HPDE6-E6E7 (cell line): ENCODE measurements at regions not wholly inside any gene's neighbourhood (a gene's known extent, or its start where the extent isn't known, plus 50 kb on each side); places are given as distances from the start of the nearest gene placed in this dataset.
"Not testable (repeated sequence)": the region's sequence is repeated elsewhere in the genome, so short reads cannot be mapped to it uniquely, and the experiment has no call there.

Experiments used
- DNase-seq: peaks from one replicate; pipeline ENCODE4 v3.0.0; 2011; ENCODE audit warnings: missing footprints; ENCODE audit errors: extremely low spot score

DNA sequence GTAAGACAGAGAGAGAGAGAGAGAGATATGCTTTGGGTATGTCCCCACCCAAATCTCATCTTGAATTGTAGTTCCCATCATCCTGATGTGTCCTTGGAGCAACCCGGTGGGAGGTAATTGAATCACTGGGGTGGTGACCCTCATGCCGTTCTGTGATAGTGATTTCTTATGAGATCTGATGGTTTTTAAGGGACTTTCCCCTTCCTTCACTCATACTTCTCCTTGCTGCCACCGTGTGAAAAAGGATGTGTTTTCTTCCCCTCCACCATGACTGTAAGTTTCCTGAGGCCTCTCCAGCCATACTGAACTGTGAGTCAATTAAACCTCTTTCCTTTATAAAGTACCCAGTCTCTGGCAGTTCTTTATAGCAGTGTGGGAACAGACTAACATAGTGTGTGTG lies 60.3 kb downstream of the EOMES start:
- DNase-seq = no peak

DNA sequence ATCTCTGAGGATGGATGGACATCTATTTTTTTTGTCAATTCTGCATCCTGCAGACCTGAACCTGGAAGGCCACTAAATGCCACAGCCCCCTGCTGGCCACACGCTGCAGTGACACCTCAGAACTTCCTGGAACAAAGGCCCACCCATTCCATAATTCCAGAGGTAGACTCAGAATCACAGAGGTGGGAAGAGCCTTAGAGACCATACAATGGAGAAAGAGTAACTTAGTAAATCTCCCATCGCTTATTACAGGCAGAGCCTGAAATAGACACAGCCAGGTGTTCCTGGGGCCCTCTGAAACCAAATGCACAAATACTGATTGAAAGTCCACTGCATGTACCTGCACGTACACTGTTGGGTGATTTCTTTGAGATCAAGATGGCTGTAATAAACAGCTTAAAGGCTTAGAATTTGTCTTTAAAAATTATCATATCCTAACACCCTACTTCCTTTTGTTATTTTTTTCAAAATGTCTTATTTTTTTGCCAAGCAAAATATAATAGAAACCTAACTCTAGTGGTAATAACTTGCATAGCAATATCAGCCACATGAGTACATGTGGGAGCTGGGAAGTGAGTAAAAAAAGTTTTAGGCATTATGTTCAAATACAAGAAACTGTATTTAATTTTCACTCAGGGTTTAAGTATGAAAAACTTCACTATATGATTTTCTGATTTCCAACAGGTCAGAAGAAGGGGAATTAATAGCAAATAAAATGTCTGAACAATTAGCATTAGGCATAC lies 62.7 kb downstream of the EOMES start:
- DNase-seq = peak; percentile 7

DNA sequence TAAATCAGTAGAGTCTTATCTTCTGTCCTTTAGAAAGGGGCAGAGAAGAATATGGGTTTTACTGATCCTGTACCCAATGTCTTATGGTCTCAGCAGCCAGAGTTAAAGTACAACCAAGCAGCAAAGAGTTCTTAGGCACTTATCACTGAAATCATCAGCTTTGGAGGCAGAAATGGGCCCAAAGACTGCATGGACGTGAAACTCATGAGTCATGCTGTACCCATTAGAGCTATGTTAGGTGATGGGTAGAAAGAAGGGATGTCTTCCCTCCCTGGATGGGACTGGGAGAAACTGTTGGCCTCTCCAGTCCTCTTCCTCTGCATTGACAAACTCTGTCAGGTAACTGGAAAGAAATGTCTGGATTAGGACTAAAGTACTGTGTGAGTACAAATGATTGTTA lies 63.4 kb downstream of the EOMES start:
- no peak for DNase-seq

DNA sequence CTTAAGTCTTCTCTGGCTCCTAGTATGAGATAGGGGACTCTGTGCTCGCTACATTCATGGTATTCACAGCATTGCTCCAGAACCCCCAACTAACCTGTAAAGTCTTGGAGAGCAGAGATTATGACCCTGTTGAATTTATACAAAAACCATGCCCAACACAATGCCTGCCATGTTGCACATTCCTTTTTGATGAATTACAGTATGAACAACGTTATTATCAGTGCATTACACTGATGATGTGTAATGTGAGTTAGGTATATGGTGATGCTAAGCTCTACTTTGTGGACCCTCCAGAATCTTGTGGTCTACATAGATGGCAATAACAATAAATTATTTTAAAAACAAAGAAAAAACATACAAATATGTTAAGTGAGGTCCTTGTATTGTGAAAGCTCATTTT lies 64.3 kb downstream of the EOMES start:
- DNase-seq = no peak

DNA sequence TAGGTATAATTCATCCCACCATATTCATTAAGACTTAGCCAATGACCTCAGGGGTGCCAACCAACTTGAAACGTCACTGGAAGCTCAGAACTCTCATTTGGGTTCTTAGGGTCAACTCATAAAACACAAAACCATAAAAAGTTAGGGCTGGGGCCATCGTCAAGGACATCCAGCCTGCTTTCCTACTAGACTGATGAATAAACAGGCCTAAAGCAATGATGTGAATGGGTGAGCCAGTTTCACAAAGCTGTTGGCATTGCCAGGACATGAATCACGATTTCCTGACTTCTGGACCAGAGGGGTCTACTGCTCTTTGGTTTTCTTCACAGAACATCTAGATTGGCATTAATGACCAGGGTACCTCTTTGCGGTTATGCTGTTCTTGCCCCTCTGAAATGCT lies 64.7 kb downstream of the EOMES start:
- no peak for DNase-seq

DNA sequence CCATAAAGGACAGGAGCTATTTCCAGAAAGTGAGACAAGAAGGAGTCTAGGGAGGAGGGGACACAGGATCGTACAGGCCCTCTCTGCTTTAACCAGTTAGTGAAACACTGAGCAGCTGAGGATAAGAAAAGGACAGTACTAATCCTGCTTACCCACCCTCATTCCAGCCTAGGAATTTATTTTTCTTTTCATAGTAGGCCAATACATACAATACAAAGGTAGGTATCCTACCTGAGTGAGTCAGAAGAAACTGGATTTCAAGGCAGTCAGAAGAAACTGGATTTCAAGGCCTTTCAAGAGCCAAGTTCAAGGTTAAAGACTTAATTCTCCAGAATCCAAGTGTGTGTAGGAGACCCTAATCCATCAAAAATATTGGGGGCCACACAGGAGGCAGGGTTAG lies 65.3 kb downstream of the EOMES start:
- no peak for DNase-seq

DNA sequence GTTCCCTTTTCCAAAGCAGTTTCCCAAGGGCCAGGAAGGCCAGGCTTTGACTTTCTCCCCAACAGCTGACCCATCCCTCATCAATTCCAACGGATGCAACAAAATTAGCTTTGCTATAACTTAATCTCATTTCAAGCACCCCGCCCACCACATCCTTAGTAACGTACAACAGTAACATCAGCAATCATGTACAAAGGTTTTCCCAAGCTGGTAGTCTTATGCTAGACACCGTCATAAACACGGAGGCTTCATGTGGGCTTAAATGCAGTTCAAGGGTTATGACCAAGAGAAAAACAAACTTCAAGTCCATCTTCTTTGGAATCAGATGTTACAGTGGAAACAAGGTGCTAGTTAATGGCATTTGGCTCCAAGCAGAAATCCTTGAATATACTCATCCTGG lies 66.6 kb downstream of the EOMES start:
- DNase-seq = no peak

DNA sequence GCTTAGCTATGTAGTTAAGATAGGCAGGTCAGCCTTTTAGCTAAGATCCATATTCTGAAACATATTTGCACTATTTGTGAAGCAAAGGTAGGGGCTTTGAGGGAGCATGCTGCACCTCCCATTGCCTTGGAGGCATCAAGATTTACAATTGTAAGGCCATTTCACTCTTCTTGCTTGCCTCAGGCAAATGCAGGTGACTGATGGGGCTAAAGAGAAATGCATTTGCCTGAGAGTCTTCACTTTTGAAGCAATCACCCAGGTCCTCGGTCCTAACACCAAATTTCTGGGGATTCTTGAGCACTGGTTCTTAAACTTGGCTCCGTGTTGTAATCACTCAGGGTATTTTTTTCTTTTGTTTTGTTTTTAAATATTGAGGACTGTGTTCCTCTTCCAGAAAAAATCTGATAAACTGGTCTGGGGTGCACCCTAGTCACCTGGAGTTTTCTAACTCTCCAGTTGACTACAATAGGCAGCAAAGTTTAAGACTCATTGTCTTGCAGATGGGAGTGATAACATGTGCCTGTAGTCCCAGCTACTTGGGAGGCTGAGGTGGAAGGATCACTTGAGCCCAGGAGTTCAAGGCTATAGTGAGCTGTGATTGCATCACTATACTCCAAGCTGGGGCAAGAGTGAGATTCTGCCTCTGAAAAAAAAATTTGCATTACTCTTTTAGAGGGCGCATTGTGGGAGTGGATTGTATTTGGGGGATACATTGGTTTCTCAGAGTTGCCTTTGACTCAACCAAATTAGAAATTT lies 68.1 kb downstream of the EOMES start:
- no peak for DNase-seq

DNA sequence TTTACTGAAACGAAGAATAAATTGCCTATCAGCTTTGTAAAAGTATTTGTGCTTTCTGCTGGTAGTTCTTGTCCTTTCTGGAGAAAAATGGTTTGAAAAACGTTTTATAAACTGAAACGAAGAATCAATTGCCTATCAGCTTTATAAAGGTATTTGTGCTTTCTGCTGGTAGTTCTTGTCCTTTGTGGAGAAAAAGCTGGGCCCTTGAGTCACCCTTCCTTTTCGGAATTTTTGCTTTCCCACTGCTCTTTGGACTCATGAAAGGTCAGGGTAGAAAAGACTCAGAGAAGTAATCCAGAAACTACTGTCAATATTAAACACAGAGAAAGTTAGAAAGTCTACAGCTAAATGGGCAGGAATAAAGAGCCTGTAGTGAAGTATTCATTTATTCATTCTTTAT lies 72.8 kb downstream of the EOMES start:
- no peak for DNase-seq

DNA sequence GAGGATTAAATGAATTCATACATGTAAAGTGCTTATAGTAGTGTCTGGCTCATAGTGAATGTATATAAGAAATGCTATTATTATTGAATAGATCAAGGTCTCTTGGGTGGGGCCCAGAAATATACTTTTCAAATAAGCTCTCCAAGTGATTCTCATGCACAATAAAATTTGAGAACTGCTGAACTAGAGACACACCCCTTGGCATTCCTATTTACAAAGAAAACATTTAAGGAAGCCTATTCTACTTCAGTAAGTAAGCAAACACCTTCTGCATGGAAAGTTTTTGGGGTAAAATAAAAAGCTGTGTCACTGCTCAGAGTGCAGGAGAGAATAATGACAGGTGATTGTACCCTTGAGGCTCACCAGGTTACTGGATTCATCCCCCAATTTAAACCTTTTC lies 75.2 kb downstream of the EOMES start:
- DNase-seq = no peak

DNA sequence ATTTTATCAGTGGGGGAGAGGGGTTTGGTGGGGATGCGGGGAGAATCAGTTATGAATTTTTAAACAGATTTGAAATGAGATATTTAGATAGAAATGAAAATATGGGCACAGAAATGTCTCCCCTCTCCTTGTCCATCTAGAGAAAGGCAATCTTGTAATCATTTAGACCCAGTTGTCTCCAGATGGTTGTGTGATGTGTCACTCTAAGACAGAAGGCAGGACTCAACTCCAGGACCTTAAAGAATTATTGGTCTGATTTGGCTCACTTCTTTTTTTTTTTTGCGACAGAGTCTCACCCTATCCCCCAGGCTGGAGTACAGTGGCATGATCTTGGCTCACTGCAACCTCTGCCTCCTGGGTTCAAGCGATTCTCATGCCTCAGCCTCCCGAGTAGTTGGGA lies 77.2 kb downstream of the EOMES start:
- no peak for DNase-seq

DNA sequence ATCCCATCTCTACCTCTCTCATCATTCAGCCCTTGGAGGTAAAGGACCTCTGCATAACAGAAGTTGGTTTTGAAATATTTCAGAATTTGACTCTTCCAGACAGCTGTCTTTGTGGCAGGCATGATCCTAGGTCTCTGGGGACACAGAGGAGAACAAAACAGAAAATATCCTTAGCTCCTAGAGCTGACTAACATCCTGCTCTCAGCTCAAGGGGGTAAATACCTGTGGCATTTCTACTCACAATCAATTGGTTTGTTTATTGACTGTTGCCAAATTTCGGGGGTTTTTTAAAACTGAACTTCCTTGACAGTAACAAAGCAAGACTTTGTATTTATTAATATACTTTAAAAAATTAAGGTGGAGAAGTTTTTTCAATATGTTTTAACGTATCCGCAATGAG lies 78.8 kb downstream of the EOMES start:
- DNase-seq = no peak

DNA sequence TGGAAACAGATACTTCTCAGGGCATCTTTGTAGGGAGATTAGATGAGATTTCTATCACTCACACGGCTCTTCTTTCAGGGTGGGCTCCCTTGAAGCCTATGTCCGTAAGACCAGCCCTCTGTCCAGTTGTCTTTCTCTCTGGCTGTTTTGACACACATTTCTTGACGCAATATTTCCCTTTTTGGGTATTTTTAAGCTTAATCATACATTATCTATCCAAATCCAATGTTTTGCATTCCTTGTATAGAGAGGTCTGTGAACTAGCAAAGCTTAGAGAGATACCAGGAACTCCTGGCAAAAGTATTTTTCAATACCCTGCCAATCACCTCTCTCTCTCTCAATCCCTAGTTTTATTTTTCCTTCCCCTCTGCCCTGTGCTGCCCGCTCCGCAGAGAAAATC lies 79.3 kb downstream of the EOMES start:
- DNase-seq = no peak

DNA sequence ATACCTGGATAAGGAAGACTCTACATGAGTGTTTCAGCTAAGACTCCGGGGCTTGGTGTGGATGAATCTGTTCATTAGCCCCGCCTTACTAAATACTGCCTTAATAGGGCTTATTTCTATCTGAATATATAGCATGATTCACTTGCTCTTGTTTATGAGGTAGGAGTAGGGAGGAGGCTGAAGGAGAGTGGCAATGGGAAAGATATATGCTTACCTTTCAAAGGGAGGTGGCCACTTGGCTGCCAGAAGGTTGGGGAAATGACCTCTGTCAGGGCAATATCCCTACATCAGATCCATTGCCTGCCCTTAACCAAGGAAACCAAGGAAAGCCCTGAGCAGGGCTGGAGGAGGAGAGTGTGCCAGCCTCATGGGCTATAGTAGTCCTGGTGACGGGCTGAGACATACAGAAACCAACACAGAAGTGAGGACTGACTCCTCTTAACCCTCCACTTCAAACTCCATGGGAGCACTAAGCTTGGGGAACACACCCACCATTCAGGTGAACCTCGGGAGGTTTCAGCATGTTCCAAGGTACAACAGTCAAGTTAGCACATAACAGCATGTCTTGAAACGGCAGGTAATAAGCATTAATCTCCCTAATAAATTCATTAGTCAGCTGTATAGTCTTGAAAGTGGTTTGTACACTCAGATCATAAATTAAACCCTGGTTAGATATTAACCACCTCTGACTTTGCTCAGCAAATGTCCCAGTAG lies 80.1 kb downstream of the EOMES start:
- no peak for DNase-seq

DNA sequence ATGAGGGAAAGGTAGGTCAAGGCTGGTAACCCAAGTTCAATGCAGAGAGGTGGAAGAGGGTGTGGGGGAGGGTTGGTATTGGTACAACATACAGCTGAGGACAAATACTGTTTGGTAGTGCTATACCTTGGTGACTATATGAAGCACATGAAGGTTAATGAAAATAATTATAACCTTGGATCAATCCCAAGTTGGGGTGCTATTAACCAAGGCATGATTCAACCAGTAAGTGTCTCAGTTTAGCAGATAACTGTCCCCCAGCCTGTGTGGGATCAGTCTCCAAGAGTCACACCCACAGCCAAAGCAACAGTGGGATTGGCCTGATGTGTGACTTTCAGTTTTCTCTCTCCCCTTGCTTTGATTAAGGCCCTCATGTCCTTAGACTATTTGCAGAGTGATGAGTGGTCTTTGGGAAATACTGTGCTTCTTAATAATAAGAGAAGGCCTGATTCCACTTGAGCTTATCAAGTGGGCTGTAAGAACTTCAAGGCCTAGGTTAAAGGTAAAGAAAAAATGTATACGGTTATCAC lies 80.8 kb downstream of the EOMES start:
- DNase-seq = no peak

DNA sequence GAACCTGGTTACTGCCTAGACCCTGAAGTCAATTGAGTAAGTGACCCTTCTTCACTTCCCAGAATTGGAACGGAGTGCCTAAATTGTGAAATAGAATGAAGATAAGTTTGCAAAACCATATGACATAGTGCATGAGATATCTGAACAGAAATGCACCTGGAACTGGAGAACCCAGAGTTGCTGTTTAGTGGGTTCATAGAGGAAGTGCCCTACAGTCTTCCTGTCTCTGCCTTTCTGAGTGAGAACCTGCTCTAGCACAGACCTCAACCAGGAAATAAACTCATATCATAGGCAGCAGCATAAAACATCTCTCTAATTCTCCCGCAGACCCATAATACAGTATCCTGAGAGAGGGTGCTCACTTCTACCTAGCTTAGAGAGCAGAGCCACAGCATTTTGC lies 82.9 kb downstream of the EOMES start:
- DNase-seq = no peak

DNA sequence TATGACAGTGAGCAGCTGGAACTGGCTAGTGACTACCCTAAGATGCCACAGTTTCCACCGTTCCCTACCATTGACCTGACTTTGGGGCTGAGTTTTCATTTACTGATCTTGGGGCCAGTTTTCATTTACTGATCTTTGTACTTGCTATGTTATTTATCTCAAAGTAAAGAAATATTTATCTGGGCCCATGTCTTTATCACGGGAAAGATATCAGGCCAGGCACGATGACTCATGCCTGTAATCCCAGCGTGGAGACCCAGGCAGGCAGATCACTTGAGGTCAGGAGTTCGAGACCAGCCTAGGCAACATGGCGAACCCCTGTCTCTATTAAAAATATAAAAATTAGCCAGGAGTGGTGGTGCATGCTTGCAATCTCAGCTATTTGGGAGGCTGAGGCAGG lies 83.5 kb downstream of the EOMES start:
- DNase-seq = no peak

DNA sequence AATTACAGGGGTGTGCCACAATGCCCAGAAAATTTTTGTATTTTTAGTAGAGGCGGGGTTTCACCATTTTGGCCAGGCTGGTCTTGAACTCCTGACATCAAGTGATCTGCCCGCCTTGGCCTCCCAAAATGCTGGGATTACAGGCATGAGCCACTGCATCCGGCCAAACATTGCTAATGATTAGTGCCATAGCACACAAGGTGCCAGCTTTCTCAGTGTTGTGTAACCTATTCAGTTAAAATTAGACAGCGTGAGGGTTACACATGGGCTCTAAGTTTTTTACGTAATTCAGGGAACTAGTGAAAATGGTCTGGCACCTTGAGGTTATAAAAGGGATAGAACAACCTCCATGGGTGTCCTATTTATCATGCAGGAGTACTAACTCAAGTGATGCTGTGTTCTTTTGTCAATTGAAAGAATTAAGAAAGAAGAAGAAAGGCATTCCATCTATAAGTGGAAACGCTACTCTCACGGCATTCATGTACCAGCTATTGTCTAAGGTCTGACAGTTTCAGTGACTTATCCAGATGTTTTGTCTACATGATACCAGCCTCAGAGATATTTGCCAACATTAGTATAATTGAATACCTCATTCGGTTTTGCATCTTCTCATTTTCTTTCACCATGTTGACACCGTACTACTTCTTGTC lies 84.7 kb downstream of the EOMES start:
- no peak for DNase-seq

DNA sequence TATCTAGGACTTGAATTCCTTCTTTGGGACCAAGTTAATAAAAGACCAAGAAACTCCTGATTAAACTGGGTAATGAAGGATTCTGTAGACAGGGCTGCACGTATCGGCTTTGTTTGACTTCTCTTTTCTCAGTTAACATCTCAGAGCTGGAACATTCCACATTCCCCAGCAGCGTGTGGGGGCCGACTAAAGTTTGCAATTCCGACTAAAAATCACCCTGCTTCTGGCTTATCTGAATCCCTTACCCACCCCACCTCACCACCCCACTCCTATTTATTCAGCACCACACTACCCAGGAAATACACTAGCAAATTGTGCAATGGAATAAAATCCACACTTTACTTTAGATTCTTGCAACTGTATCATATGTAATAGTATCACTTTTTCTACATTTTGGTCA lies 87.1 kb downstream of the EOMES start:
- DNase-seq = not testable (repeated sequence)

DNA sequence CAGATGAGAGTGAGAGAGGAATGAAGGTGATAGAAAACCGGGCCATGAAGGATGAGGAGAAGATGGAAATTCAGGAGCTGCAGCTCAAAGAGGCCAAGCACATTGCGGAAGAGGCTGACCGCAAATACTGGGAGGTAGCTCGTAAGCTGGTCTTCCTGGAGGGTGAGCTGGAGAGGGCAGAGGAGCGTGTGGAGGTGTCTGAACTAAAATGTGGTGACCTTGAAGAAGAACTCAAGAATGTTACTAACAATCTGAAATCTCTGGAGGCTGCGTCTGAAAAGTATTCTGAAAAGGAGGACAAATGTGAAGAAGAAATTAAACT lies 88.9 kb downstream of the EOMES start:
- DNase-seq = no peak

DNA sequence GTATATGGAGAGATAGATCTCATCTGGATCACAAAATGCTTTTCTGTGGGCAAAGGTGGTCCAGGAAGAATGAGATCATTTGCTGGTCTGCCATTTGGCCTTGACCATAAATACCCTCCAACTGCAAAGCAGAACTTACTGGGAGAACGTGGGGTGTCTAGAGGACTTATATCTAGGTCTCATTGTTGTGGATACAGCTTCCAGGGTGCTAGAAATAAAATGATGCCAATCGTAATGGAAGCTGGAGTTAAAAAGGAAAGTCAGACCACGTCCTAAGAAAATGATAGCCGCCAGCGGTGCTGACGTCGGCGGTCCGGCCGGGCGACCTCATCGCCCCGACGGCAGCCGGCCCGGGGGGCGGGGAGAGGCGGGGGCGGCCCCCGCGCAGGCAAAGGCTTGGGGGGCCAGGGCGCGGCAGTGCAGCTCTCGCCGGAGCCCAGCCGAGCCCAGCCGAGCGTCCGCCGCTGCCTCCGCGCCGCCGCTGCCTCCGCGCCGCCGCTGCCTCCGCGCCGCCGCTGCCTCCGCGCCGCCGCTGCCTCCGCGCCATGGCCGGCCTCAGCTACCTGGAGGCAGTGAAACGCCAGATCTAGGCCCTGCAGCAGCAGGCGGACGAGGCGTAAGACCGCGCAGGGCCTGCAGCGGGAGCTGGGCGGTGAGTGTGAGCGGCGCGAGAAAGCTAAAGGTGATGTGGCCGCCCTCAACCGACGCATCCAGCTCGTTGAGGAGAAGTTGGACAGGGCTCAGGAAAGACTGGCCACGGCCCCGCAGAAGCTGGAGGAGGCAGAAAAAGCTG lies 89.5 kb downstream of the EOMES start:
- peak; percentile 2 for DNase-seq

DNA sequence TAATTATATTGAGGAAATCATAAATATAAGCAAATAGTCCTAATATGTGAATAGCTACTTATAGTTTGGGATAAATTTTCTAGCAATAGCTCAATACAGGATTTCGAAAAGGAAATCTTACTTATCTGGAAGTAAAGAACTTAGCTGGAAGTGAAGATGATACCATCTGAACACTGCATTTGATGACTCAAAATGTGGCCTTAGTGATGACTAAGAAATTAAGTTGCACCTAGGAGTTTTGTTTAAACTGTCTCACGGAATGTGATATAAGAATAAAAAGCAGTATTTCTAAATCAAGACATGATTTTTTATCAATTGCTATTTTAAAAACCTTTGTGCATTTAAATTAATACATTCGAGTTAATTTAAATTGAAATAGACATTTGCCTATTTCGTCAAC lies 91.2 kb downstream of the EOMES start:
- DNase-seq = no peak
